ENCODE measurements at regions not wholly inside any gene's neighbourhood (a gene's known extent, or its start where the extent isn't known, plus 50 kb on each side); places are given as distances from the start of the nearest gene placed in this dataset.

GRCh38 chr6:141347086-141347485, 785.6 kb upstream of the GJE1 start:
- intact Hi-C loops (cut with micrococcal nuclease), result no loop called here
- ATAC-seq, result no peak
- Histone ChIP-seq H3K4me3 (no peak overlapping the region), H2AFZ (ENCODE audit: low read depth, low read length) (no peak overlapping the region), H3K27ac (ENCODE audit: extremely low read depth, low read depth, low read length) (no peak overlapping the region), H3K36me3 (ENCODE audit: control insufficient read depth, insufficient read depth, low read length) (no peaks in the 10 kb centered on the region), H3K9me1 (ENCODE audit: control insufficient read depth, insufficient read depth, low read length) (no peaks in the 10 kb centered on the region), H3K9ac (ENCODE audit: insufficient read depth in 1 of 2, low read depth in 2 of 2, low read length in 2 of 2) (no peak overlapping the region), H3K27me3 (ENCODE audit: control insufficient read depth in 2 of 2, insufficient read depth in 2 of 2, low read length in 2 of 2) (no peaks in the 10 kb centered on the region), H4K20me1 (replicated peaks; ENCODE audit: control insufficient read depth, insufficient read depth, low read length) (no peaks in the 10 kb centered on the region), H3K4me2 (ENCODE audit: insufficient read depth, low read length) (no peak overlapping the region), H3K4me1 (replicated peaks in 1 of 2; ENCODE audit: control insufficient read depth in 2 of 2, insufficient read depth in 2 of 2, low read length in 2 of 2) (no peaks in the 10 kb centered on the region), H3K79me2 (ENCODE audit: control insufficient read depth, insufficient read depth, low read length) (no peaks in the 10 kb centered on the region), H3K9me3 (replicated peaks; ENCODE audit: control insufficient read depth, insufficient read depth, low read depth, low read length) (no peaks in the 10 kb centered on the region)
- 0% methylated on average over 1 of the region's 1 CpG for WGBS (ENCODE audit: insufficient coverage, low coverage, missing lambda C conversion rate)
- FAIRE-seq, result no peak
- in situ Hi-C loops (cut with MboI), result no loop called here
- DNase-seq (ENCODE audit: extremely low read depth in 1 of 4, low spot score in 3 of 4), result no peak
- no TSS peak for BruUV-seq (replicated peaks)
- POLR2A ChIA-PET, result no interaction called here
- CTCF ChIA-PET (ENCODE audit: low intra/inter-chr PET ratio), result no interaction called here
- TF ChIP-seq ZNF146 (CRISPR knock-in tag; IDR thresholded peaks at IDR 0.05; ENCODE audit: unreplicated experiment), result no peak
- TF ChIP-seq SIRT6 (IDR thresholded peaks at IDR 0.05; ENCODE audit: low read depth, low read length), result no peak
- TF ChIP-seq NR4A1 (CRISPR knock-in tag; IDR thresholded peaks at IDR 0.05), result no peak
- no peak for TF ChIP-seq NR4A1 (tag; IDR thresholded peaks at IDR 0.05)
- TF ChIP-seq SIX5 (IDR thresholded peaks at IDR 0.05; ENCODE audit: borderline replicate concordance in 1 of 2, insufficient read depth in 1 of 2, low read depth in 1 of 2, low read length in 2 of 2), result no peak
- TF ChIP-seq, protein P1, sequence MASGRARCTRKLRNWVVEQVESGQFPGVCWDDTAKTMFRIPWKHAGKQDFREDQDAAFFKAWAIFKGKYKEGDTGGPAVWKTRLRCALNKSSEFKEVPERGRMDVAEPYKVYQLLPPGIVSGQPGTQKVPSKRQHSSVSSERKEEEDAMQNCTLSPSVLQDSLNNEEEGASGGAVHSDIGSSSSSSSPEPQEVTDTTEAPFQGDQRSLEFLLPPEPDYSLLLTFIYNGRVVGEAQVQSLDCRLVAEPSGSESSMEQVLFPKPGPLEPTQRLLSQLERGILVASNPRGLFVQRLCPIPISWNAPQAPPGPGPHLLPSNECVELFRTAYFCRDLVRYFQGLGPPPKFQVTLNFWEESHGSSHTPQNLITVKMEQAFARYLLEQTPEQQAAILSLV (tag; IDR thresholded peaks at IDR 0.05), result no peak
- no peak for TF ChIP-seq ZNF518B (CRISPR knock-in tag; IDR thresholded peaks at IDR 0.05)
- no peak for TF ChIP-seq PBX2 (CRISPR knock-in tag; IDR thresholded peaks at IDR 0.05; ENCODE audit: low read depth)
- no peak for TF ChIP-seq PBX2 (tag; conservative IDR thresholded peaks at IDR 0.05; ENCODE audit: low read depth)
- no peak for TF ChIP-seq ZNF12 (CRISPR knock-in tag; IDR thresholded peaks at IDR 0.05)
- no peak for TF ChIP-seq ARID1B (IDR thresholded peaks at IDR 0.05)
- TF ChIP-seq, protein P2, sequence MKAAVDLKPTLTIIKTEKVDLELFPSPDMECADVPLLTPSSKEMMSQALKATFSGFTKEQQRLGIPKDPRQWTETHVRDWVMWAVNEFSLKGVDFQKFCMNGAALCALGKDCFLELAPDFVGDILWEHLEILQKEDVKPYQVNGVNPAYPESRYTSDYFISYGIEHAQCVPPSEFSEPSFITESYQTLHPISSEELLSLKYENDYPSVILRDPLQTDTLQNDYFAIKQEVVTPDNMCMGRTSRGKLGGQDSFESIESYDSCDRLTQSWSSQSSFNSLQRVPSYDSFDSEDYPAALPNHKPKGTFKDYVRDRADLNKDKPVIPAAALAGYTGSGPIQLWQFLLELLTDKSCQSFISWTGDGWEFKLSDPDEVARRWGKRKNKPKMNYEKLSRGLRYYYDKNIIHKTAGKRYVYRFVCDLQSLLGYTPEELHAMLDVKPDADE (conservative IDR thresholded peaks at IDR 0.05; ENCODE audit: control insufficient read depth, low read depth, low read length), result no peak
- TF ChIP-seq ZBTB43 (CRISPR knock-in tag; IDR thresholded peaks at IDR 0.05), result no peak
- TF ChIP-seq ZNF785 (CRISPR knock-in tag; IDR thresholded peaks at IDR 0.05), result no peak

All from K562 (cell line).